Fibroblast of lung (primary cell): ENCODE measurements at regions not wholly inside any gene's neighbourhood (a gene's known extent, or its start where the extent isn't known, plus 50 kb on each side); places are given as distances from the start of the nearest gene placed in this dataset.

Experiments
- EZH2 ChIP-seq: IDR thresholded peaks from 2 replicates; pipeline ENCODE4 v1.5.1; 2012; ENCODE audit warnings: low read length, control low read depth, mild to moderate bottlenecking; ENCODE audit errors: missing control alignments
- TF ChIP-seq, protein P1 (sequence below), 2 donors: IDR thresholded peaks in 1 of 2; conservative IDR thresholded peaks in 1 of 2; 1 replicate in 1 of 2; 2 replicates in 1 of 2; pipeline ENCODE4 v1.5.1; 2011 to 2012; ENCODE audit warnings: low read length in 2 of 2, control low read depth in 1 of 2, inconsistent platforms in 1 of 2, low read depth in 1 of 2, mild to moderate bottlenecking in 1 of 2

DNA sequence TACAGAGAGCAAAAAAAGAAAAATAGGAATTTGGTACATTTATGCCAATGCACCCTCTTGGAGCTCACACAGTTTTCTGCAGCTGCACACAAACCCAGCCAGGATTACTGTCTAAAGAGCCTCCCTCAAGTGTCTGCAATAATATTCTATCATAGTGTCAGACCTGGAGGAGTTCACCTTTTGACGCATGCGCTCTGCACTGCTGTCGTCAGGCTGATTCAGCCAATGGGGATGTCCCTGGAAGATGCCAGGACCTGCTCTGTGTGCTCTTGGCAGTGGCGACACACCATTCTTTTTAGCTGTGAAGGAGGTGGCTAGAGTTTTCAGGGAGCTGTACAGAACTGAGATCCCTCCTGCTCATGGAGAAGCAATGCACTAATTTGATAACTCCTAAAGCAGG lies 249.0 kb upstream of the KIRREL3 start:
- TF ChIP-seq, protein P1, sequence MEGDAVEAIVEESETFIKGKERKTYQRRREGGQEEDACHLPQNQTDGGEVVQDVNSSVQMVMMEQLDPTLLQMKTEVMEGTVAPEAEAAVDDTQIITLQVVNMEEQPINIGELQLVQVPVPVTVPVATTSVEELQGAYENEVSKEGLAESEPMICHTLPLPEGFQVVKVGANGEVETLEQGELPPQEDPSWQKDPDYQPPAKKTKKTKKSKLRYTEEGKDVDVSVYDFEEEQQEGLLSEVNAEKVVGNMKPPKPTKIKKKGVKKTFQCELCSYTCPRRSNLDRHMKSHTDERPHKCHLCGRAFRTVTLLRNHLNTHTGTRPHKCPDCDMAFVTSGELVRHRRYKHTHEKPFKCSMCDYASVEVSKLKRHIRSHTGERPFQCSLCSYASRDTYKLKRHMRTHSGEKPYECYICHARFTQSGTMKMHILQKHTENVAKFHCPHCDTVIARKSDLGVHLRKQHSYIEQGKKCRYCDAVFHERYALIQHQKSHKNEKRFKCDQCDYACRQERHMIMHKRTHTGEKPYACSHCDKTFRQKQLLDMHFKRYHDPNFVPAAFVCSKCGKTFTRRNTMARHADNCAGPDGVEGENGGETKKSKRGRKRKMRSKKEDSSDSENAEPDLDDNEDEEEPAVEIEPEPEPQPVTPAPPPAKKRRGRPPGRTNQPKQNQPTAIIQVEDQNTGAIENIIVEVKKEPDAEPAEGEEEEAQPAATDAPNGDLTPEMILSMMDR (conservative IDR thresholded peaks at IDR 0.05 in 1 of 2, IDR thresholded peaks at IDR 0.05 in 1 of 2; ENCODE audit: low read depth in 1 of 2, low read length in 2 of 2): no peak
- no peak for TF ChIP-seq EZH2
